ENCODE measurements at regions not wholly inside any gene's neighbourhood (a gene's known extent, or its start where the extent isn't known, plus 50 kb on each side); places are given as distances from the start of the nearest gene placed in this dataset.

DNA sequence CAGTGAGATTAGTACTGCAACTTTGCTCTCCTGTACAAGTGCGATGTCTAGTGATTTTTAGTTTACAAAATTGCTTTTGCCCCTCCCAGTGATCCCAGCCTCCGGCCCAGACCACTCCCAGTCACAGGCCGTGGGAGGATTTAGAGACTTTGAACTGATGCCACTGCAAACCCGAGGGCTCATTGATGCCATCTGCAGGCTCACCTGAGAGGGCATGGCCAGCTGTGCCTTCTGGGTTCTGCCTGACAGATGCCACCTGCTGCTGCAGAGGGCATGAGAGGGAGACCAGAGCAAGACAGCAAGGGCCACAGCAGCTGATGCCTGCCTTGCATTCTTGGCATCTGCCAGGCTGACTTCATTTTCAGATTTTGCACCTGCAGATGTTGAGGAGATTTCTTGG lies 593.8 kb downstream of the CDK5RAP2 start:
- DNase-seq = no peak

DNA sequence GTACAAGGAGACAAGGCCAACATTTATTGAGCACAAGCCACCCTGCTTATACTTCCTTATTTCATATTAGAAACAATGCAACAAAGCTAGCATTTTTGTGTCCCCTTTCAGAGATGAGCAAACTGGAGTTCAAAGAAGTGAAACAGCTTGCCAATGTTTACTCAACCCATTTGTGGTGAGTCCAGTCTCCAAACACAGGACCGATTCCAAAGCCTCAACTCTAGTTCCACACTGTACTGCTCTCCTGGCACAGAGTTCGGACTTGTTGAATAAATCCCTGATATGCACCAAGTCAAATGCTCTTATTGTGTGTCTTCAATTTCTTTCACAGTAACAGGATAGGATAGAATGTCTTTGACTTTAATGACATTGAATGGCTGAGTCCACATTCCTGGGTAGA lies 604.8 kb upstream of the BRINP1 start:
- DNase-seq = peak; percentile 18

DNA sequence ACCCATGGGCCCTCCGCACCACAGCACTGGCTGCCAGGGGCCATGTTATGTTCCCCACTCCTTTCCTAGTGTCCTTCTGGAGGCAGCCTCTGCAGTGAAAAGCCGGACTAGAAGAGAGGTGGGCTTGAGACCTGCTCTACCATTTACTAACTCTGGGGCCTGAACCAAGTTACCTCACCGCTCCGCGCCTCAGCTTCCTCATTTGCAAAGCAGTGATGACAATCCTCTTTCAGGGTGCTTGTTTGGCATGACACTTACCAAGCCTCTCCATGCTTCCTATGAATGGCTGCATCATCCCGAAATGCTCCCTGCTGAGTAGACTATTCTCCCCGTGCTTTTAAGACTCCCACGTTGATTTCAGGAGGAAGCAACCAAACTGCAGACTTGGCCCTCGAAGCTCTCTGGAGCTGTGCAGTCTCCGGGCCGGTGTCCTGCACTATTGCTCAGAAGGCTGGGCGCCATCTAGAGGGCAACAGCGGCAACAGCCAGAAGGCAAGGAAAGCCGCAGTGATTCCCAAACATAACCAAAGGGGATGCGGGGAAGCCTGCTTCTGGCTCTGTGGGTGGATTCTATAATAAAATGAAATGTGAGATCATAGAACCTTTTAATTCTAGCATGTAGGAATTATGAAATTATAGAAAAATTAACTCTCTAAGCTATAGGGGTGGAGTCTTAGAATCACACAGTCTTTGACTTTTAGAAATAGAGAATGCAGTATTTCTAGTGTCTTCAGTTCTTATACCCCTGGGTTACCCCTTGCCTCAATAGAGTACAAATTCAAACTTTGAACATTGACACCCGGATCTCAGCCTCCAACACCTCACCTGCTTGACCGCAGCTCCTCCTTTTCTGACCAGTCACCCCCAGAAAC lies 599.8 kb upstream of the BRINP1 start:
- peak; percentile 55 for DNase-seq

DNA sequence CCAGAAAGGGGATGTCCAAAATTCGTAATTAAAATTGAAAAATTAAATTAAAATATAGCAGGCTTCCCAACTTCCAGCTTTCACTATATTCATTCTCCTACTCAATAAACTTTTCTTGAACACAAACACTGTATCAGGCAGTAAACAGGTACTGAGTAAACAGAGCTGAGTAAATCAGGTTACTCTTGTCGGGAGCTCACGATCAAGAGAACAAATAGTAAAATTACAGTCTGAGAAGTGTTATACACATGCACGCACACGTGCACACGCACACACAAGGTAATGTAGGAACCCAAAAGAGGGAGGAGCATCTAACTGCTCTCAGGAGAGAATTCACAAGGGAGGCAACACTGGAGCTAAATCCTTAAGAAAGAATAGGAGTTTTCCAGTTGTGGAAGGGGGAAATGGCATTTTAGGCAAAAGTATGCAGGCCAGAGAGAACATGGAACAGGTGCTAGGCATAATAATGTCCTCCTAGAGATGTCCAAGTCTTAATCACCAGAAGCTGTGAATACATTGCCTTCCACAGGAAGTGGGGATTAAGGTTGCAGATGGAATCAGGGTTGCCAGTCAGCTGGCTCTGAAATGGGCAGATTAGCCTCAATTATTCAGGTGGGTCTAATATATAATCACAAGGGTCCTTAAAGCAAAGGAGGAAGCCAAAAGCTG lies 598.8 kb upstream of the BRINP1 start:
- no peak for DNase-seq

DNA sequence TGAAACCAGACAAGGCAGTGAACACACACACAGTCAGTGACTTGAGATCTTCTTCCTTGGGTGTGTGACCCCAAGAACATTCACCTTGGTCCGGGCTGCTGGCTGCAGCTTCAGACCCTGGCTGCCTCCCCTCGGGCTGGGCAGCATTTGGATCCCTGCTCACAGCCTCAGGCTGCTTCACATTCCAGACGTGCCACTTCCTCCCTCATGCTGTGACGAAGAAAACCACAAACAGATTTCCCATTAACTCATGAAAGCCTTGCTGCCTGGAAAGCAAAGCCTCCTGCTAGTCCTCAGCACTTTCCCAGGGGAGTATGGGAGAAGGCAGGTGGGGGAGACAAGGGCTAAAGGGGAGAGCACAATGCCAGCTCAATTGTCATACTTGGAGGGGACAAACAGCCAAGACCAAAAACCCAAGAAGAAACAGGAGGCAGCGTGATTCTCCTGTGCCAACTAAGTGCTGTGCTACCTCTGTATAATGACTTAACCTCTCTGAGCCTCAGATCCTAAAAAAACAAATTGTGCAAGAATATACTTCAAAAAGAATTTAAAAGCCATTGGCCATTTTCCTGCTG lies 594.6 kb upstream of the BRINP1 start:
- DNase-seq = peak; percentile 32

DNA sequence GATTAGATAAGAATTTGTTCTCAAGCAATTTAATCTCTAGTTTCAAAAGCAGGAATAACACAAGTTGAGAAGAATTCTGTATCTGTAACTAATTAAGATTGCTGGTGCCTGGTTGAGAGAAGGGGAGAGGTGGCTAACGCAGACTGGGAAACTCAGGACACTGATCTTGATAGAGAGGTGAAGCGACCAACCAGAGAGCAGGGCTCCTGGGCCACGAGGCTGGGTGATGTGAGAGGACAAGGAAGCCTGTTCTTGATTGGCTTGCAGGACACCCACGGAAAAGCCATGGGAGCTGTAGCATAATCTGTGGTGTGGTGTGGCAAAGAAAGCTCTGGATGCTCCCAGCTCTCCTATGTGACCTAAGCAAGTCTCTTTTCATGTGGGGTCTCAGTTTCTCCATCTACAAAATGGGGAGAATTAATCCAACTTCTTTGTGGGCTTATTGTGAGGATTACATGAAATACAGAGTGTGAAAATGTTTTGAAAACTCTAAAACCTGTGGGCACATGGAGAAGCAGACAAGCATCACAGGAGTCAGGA lies 594.1 kb upstream of the BRINP1 start:
- no peak for DNase-seq

DNA sequence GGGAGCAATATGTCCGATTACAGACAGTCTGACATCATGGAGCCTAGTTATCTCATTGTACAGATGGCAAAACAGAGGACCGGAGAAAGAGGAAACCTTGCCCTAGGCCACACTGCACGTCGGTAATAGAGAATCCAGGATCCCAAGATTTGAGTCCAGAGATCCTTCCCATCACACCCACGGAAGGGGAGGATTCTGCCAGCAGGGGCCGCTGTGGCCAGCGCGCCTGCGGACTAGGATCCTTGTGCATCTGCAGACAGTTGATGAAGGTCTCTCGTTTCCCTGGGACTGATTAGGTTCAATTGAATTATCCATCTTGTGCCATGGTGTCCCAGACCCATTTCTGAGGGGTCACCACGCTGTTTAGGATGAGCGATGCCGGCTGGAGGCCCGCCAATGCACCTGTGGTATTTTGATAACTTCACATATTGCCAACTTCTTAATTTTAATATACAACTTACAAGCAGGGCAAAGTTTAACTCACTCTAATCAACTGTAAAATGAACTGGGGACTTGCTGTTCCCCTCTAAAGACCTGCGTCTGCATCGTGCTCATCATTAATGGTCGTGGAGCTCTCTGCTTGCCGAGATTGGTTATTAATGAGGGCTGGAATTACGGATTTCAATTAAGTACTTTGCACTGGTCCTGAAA lies 592.7 kb upstream of the BRINP1 start:
- DNase-seq = no peak

DNA sequence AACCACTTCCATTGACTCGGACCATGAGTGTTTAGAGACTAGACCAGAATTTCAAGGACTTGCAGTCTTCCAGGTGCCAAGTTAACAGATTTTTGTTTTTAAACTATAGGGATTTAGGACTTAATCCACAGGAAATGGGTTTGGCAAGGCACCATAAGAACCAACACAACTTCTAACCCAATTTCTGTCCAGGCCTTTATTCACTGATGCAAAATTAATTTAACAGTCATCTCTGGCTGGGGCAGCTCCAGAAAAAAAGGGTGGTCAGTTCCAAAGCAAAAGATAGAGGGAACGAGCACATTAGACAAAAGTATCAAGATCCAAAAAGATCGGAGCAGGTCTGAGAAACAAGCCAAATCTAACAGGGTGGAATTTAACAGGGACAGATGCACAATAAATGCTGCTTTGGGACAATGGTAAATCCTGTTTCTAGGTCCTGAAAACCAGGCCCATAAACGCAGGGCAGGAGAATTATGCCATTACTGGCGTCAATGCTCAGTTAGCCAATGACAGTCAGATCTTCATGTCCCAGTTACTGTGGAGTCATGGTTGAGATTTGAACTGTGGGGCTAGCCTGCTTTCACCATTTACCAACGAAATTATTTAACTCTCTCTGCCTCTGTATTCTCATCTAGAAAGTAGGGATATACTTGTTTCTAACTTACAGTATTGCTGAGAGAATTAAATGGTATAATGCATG lies 590.8 kb upstream of the BRINP1 start:
- DNase-seq = no peak

DNA sequence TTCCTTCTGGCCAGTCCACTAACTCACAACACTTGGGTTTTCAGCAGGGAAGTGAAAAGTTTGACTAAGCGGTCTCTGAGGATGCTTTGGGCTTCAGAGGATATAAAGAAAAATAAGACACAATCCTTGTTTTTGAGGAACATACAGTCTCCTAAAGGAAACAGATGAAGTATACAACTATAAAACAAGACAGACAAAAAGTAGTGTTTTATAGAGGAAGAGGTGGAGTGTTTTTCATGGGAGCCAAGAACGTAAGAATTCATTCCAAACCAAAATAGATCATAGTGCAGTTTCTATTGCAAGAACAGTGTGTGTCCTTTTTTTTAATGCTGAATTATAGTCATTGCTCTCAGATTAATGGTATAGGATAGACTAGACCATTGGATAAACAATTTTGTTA lies 586.9 kb upstream of the BRINP1 start:
- no peak for DNase-seq

DNA sequence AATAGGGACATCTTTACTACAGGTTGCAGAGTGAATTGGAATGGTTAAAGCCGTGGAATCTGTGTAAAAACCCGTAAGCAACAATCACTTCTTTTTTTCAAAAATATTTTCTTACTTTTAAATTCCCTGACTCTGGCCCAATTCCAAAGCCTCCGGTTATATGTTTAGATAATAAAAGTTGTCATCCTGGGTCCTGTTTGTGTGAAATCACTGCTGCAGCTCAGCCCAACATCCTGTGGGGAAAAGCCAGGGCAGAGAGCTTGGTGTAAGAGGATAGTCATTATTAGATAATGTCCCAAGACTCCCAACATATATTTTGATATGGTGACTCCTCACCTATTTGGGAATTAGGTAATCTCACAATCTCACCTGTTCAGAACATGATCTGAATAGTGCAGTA lies 586.0 kb upstream of the BRINP1 start:
- DNase-seq = no peak

DNA sequence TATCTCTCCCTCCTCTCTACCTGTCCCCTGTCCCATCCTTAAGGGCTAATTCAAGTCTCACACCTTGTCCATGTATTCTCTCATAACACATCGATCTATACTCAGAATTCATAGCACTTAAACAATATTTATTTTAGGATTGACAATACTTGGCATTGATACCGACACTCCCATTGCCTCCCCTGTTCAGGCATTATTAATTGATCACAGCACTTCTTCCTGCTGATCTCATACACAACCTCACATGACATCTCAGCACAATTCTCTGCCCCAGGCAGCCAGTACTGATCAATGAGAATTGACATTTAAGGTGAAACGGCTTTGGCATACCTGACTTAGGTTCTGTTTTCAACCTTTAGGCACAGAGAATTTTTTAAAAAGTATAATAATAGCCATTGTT lies 582.4 kb upstream of the BRINP1 start:
- DNase-seq = no peak

DNA sequence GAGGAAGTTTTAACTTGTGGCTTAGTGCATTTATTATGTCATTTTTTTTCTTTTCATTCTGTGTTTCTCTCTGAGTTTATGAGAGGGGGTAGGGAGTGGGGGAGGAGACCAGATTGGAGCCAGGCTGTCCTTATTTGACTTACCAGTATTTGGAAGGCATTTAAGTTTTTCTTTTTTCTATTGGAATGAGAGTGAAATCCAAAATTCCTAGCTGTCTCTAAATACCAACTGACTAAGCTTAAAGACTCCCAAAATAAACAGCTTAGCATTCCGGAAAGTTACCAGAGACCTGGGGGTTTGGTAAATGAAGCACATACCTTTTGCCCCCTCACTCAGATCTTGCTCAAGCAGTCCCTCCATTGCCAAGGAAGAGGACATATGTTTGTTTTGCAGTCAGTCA lies 581.9 kb upstream of the BRINP1 start:
- DNase-seq = no peak

DNA sequence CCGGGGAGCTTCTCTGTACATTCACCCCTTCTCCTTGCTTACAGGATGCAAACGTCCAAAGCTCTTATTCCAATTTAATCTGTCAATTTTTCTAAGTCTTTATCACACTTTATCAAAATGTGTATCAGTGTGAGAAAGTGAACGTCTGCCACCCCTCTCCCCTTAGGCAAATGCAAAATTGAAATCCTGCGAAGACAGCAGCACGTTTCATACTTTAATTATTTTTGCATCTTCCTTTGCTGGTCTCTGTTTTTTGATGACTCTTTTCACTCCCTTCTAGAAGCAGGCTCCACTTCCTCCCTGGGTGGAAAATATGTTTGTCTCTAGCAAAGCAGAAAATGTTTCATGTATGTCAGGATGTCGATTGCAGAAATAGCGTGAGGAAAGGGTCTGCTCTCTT lies 576.5 kb upstream of the BRINP1 start:
- no peak for DNase-seq

DNA sequence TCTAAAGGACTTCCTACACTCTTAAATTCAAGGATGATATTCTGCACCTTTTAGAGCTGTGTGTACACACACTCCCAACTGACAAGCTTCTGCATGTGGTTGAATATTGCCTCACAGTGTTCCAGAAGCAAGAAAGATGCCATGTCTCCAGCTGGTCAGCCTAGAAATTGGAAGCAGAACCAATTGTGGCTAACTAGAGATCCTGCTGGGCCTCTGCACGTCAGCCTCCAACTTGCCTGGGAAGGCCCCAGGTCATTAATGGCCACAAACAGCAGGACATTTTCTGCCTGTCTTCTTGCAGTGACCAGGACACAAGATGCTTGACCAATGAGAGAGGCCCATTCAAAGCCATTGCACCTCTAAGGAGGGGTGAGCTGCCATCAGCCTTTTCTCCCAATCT lies 571.9 kb upstream of the BRINP1 start:
- no peak for DNase-seq

DNA sequence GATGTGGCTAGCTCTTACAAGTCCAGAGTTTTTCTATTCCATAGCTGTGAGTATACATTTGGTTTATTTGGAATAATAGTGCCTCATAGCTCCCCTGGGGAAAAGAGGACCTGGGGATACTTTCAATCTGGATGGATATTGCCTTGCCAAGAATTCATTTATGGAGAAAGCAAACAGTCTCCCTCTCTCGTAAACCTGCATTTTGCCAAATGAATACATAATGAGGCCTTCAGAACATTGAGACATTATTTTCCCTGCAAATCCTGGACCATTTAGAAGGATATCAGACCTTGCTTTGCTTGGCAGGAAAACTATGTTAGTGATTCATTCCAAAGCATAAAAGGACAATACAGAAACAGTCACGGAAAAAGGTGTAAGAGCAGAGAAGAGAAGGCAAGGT lies 569.6 kb upstream of the BRINP1 start:
- DNase-seq = no peak

DNA sequence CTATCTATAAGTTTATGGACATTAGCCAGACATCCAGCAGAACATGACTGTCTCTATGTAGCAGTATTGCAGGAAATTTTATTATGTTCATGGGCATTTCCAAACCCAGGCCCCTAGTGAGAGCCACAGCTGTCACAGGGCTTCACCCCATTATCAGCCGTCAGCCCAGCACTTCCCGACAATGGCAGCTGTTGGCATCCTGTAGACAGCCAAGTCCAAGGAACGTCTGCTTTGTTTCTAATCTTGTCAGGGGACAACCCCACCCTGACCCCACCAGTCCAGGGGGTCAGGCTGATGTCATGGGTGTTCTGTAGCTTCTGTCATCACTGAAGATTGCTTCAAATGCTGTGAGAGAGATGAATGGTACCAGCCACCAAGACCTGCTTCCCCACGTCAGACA lies 565.3 kb upstream of the BRINP1 start:
- DNase-seq = no peak

DNA sequence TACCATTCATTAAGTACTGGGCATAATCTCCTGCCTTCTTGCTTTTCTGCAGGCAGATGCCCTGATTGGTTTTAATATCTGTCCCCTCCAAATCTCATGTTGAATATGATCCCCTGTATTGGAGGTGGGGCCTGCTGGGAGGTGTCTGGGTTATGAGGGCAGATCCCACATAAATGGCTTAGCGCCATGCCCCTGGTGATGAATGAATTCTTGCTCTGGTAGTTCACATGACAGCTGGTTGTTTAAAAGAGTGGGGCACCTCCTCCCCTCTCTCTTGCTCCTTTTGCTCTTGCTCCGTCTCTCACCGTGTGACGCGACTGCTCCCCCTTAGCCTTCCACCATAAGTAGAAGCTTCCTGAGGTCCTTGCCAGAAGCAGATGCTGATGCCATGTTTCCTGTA lies 564.0 kb upstream of the BRINP1 start:
- no peak for DNase-seq

DNA sequence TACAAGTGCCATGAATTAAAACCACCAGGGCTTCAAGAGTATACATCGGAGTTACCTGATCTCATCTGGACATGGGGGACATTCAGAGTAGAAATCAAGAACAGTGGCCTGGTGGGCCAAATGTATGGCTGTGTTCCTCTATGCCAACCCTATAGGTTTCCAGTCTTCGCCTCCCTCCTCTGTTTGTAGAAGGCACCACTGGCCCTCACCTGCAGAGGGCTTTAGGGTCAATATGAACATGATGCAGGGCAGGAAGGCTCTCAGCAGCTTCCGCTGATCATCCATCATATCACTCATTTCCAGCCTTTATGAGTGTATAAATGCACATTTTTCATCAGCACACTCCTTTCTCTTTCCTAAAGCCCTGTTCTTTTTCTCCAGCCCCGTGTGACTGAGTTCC lies 555.5 kb upstream of the BRINP1 start:
- no peak for DNase-seq

DNA sequence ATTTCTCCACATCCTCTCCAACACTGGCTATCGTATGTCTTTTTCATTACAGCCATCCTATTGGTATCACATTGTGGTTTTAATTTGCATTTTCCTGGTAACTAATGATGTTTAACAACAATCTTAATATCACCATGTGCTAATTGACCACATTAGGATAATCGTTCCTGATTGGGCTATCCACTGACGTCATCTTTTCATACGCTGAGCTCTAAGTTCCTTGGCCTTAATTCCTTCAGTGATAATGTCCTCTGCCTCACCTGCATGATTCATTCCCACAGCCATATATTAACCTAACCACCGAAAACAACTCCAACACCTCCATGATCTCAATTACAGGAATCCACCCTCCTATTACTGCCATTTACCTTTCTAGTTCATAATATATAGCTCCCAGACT lies 547.9 kb upstream of the BRINP1 start:
- DNase-seq = no peak

DNA sequence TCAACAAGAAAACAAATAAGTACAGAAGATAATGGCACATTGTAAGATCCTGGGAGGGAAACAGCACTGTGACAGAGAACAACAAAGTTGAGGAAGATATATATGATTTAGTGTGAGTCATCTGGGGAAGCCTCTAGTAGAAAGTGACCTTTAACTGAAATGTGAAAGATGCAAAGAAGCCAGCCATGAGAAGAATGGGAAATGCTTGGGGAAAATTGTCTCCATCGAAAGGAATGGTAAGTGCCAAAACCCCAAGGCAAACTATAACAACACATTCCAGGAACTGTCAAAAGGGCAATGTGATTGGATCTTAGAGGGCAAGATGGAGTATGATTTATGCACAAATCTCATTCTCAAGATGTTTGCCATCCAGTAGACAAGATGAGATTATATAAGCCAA lies 537.8 kb upstream of the BRINP1 start:
- no peak for DNase-seq

DNA sequence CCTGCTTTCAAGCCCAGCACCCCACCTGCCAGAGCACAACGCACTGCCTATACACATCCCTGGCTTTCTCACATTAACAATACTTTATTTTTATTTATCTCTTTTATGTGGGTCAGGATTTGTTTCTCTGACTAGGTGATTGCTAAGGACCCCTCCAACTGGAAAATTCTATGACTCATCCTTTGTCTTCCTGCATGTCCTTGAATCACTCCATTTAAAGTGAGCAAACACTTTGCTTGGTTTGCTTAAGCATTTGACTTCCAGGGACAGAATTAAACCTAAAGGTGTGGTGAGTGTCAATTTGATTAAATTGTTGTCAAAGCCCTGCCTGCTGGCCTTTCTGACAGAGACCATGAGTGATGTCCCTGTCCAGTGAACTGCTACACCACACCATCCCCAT lies 536.5 kb upstream of the BRINP1 start:
- no peak for DNase-seq

DNA sequence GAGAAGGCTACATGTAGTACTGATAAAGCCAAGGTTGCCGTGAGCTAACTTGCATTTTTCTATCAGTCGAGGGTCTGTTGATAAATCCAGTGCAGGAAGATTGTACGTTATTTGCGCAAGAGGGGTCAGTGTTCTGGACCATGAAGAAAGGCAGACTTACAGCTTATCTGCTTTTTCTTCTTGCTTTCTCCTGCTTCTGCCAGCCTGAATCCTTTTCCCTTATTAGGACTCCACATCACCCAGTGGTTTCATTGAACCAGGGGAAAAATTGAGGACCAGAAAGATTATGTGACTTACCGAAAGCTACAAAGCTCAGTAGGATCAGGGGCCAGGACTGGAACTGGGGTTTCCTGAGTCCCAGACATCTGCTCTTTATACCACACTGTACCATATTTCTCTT lies 534.6 kb upstream of the BRINP1 start:
- no peak for DNase-seq

DNA sequence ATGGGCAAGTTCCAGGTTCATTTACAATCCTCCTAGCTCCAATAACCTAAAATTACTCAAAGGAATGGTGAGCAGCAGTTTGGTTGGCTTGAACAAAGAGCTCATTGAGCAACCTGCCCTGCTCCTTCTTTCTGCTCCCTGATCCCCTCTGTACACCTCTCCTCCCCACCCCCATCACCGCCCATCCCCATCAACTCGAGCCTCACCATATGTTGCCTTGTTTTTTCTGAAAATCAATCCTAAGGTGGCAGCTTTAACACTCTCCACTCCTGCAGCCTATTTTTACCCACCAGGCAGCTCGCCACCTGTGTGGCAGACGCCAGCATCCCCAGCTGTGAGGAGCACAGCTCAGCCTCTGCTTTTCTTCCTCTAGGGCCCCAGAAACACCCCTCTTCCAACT lies 533.4 kb upstream of the BRINP1 start:
- no peak for DNase-seq

All from MV-4-11 (cell line).